Tibial nerve (tissue), 3 donors: ENCODE measurements at regions not wholly inside any gene's neighbourhood (a gene's known extent, or its start where the extent isn't known, plus 50 kb on each side); places are given as distances from the start of the nearest gene placed in this dataset.

Experiments used
- POLR2A ChIP-seq, 2 donors: fragments of 450-650 bp; IDR thresholded peaks; one replicate each; pipeline ENCODE4 v1.6.1; 2017; ENCODE audit warnings: antibody characterized with exemption in 2 of 2, mild to moderate bottlenecking in 2 of 2, moderate library complexity in 2 of 2
- TF ChIP-seq, protein P1 (sequence below), 5 experiments: fragments of 200-600 bp in 3 of 5; fragments of 450-650 bp in 2 of 5; sonication (generic) in 3 of 5; IDR thresholded peaks; one replicate each; pipeline ENCODE4 v1.5.1; 2016 to 2019; ENCODE audit warnings: antibody characterized with exemption in 5 of 5, mild to moderate bottlenecking in 3 of 5, moderate library complexity in 2 of 5

DNA sequence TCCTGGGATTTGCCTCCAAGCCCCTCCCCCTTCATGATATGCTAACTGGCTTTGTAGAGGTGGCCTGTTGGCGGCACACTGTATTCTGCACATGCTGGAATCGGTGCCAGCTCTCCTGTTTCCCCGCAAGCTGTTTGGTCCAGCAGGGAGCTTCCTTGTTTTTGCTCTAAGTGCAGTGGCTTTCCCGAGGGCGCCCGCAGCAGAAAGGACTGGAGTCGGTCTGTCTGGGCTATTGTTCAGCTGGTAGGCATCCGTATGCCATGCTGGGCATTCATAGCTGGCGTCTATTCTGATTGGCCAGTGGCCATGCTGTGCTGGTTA is 88.9 kb upstream of the MED13L start:
- TF ChIP-seq POLR2A (IDR thresholded peaks at IDR 0.05): no peak
- TF ChIP-seq, protein P1, sequence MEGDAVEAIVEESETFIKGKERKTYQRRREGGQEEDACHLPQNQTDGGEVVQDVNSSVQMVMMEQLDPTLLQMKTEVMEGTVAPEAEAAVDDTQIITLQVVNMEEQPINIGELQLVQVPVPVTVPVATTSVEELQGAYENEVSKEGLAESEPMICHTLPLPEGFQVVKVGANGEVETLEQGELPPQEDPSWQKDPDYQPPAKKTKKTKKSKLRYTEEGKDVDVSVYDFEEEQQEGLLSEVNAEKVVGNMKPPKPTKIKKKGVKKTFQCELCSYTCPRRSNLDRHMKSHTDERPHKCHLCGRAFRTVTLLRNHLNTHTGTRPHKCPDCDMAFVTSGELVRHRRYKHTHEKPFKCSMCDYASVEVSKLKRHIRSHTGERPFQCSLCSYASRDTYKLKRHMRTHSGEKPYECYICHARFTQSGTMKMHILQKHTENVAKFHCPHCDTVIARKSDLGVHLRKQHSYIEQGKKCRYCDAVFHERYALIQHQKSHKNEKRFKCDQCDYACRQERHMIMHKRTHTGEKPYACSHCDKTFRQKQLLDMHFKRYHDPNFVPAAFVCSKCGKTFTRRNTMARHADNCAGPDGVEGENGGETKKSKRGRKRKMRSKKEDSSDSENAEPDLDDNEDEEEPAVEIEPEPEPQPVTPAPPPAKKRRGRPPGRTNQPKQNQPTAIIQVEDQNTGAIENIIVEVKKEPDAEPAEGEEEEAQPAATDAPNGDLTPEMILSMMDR (IDR thresholded peaks at IDR 0.05): no peak
